ENCODE measurements at regions not wholly inside any gene's neighbourhood (a gene's known extent, or its start where the extent isn't known, plus 50 kb on each side); places are given as distances from the start of the nearest gene placed in this dataset.

- Histone ChIP-seq H3K4me1 (ENCODE audit: insufficient read depth, low read length) (no peaks in the 10 kb centered on the region), H3K36me3 (ENCODE audit: insufficient read depth, low read length) (no peaks in the 10 kb centered on the region), H3K27me3 (ENCODE audit: control insufficient read depth in 1 of 2, insufficient read depth in 2 of 2, low read length in 2 of 2) (no peaks in the 10 kb centered on the region), H3K4me3 (ENCODE audit: low read length) (no peak overlapping the region), H3K27ac (ENCODE audit: low read depth in 1 of 2, low read length in 2 of 2) (no peak overlapping the region), H3K9me3 (ENCODE audit: control insufficient read depth in 1 of 2, insufficient read depth in 1 of 2, low read length in 2 of 2) (peaks cover 0 to 5% of the 10 kb centered on the region in 2 experiments)
- CTCF ChIA-PET = no interaction called here
- H3K9me3 Mint-ChIP-seq = peaks cover 6% of the 10 kb centered on the region
- H3K27ac Mint-ChIP-seq = no peak overlapping the region
- no peaks in the 10 kb centered on the region for H3K27me3 Mint-ChIP-seq
- DNase-seq = no peak
- H3K4me1 Mint-ChIP-seq (ENCODE audit: low read depth) = no peaks in the 10 kb centered on the region
- intact Hi-C loops (cut with DNase I, micrococcal nuclease) = no loop called here
- POLR2A ChIA-PET = no interaction called here
- ATAC-seq (ENCODE audit: poor library complexity) = no peak
- no peak for TF ChIP-seq CTCF (IDR thresholded peaks at IDR 0.05)
- H3K36me3 Mint-ChIP-seq (ENCODE audit: low read depth) = no peaks in the 10 kb centered on the region
- H3K4me3 Mint-ChIP-seq = no peak overlapping the region
Observed at GRCh38 chr7:79552463-79552862, 99.0 kb upstream of the MAGI2 start.

- no peak overlapping the region for H3K4me3 ChIP-seq (ENCODE audit: low read length)
- Mint-ChIP-seq H3K27ac (no peak overlapping the region), H3K4me3 (no peak overlapping the region), H3K27me3 (no peaks in the 10 kb centered on the region), H3K9me3 (peaks cover 6% of the 10 kb centered on the region), H3K4me1 (ENCODE audit: low read depth) (no peaks in the 10 kb centered on the region), H3K36me3 (ENCODE audit: low read depth) (no peaks in the 10 kb centered on the region)
- H3K36me3 ChIP-seq (ENCODE audit: insufficient read depth, low read length) = no peaks in the 10 kb centered on the region
- no peaks in the 10 kb centered on the region for H3K9me3 ChIP-seq (ENCODE audit: control insufficient read depth in 1 of 2, insufficient read depth in 1 of 2, low read length in 2 of 2)
- H3K27ac ChIP-seq (ENCODE audit: low read depth in 1 of 2, low read length in 2 of 2) = no peak overlapping the region
- CTCF ChIA-PET = no interaction called here
- DNase-seq (no peak), ATAC-seq (ENCODE audit: poor library complexity) (no peak)
- no peaks in the 10 kb centered on the region for H3K27me3 ChIP-seq (ENCODE audit: control insufficient read depth in 1 of 2, insufficient read depth in 2 of 2, low read length in 2 of 2)
- H3K4me1 ChIP-seq (ENCODE audit: insufficient read depth, low read length) = no peaks in the 10 kb centered on the region
- intact Hi-C loops (cut with DNase I, micrococcal nuclease) = no loop called here
- POLR2A ChIA-PET = no interaction called here
- TF ChIP-seq CTCF (IDR thresholded peaks at IDR 0.05) = no peak
Observed at GRCh38 chr7:79548727-79549126, 95.3 kb upstream of the MAGI2 start.

GRCh38 chr7:79547132-79547531 is 93.7 kb upstream of the MAGI2 start:
- Histone ChIP-seq H3K27ac (ENCODE audit: low read depth in 1 of 2, low read length in 2 of 2) (no peak overlapping the region), H3K27me3 (ENCODE audit: control insufficient read depth in 1 of 2, insufficient read depth in 2 of 2, low read length in 2 of 2) (no peaks in the 10 kb centered on the region), H3K4me1 (ENCODE audit: insufficient read depth, low read length) (no peaks in the 10 kb centered on the region), H3K4me3 (ENCODE audit: low read length) (no peak overlapping the region), H3K9me3 (ENCODE audit: control insufficient read depth in 1 of 2, insufficient read depth in 1 of 2, low read length in 2 of 2) (no peaks in the 10 kb centered on the region), H3K36me3 (ENCODE audit: insufficient read depth, low read length) (no peaks in the 10 kb centered on the region)
- POLR2A ChIA-PET = no interaction called here
- Mint-ChIP-seq H3K27ac (no peak overlapping the region), H3K36me3 (ENCODE audit: low read depth) (no peaks in the 10 kb centered on the region), H3K4me3 (no peak overlapping the region), H3K4me1 (ENCODE audit: low read depth) (no peaks in the 10 kb centered on the region), H3K27me3 (no peaks in the 10 kb centered on the region), H3K9me3 (peaks cover 7% of the 10 kb centered on the region)
- TF ChIP-seq CTCF (IDR thresholded peaks at IDR 0.05) = no peak
- ATAC-seq (ENCODE audit: poor library complexity) = no peak
- CTCF ChIA-PET = no interaction called here
- DNase-seq = no peak
- intact Hi-C loops (cut with DNase I, micrococcal nuclease) = no loop called here

Data from CD4-positive, alpha-beta T cell (primary cell).